Astrocyte of the spinal cord (primary cell): ENCODE measurements at regions not wholly inside any gene's neighbourhood (a gene's known extent, or its start where the extent isn't known, plus 50 kb on each side); places are given as distances from the start of the nearest gene placed in this dataset.

Experiments used
- DNase-seq: peaks from one replicate; pipeline ENCODE4 v3.0.0; 2011; ENCODE audit warnings: low read depth, low spot score
- H3K4me3 ChIP-seq: 2 replicates; pipeline ENCODE4 v1.5.1; 2011; ENCODE audit warnings: low read depth, mild to moderate bottlenecking, low read length, moderate library complexity
- in situ Hi-C: cut with HindIII; loops from 2 replicates; pipeline ENCODE4 v1.10.0; 2017; ENCODE audit warnings: low sequenced_read_pairs
- TF ChIP-seq, protein P1 (sequence below): IDR thresholded peaks from 2 replicates; pipeline ENCODE4 v1.5.1; 2012; ENCODE audit warnings: low read depth, mild to moderate bottlenecking, low read length, inconsistent platforms

DNA sequence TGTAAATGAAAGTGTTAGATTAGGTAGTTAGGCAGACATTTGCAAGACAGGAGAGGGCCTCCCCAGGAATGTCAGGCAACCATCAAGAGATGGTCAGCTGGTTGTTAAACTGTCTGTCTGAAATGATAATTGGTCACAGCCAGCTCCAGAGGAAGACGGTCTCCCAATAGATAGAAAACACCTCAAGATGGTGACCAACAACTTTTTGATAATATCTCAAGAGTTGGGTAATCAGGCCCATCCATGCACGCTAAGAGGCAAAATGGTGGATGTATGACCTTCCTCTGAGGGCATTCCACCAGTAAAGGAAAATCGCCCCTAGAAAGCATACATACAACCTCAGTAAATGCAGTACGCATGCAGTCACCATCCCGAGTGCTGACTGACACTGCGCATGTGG, 118.2 kb downstream of the MAP3K21 start:
- no peak overlapping the region for H3K4me3 ChIP-seq
- no peak for DNase-seq
- in situ Hi-C loops, result no loop called here
- TF ChIP-seq, protein P1, sequence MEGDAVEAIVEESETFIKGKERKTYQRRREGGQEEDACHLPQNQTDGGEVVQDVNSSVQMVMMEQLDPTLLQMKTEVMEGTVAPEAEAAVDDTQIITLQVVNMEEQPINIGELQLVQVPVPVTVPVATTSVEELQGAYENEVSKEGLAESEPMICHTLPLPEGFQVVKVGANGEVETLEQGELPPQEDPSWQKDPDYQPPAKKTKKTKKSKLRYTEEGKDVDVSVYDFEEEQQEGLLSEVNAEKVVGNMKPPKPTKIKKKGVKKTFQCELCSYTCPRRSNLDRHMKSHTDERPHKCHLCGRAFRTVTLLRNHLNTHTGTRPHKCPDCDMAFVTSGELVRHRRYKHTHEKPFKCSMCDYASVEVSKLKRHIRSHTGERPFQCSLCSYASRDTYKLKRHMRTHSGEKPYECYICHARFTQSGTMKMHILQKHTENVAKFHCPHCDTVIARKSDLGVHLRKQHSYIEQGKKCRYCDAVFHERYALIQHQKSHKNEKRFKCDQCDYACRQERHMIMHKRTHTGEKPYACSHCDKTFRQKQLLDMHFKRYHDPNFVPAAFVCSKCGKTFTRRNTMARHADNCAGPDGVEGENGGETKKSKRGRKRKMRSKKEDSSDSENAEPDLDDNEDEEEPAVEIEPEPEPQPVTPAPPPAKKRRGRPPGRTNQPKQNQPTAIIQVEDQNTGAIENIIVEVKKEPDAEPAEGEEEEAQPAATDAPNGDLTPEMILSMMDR, result no peak

DNA sequence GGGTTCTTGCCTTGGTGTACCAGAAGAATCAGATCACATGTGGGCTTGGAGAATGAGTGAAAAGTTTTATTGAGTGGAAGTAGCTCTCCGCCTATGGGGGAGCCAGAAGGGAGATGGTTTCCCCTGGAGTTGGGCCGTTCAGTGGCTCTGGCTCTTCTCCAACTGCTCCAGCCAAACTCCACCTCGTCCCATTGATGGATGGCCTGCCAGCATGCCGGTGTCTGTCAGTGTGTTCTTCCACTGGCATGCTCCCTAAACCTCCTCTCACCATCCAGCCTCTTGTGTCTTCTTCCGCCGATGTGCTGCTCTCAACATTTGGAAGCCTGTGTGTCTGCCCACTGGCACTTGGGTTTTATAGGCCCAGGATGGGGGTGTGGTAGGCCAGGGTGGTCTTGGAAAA, 119.4 kb downstream of the MAP3K21 start:
- DNase-seq, result no peak
- TF ChIP-seq, protein P1, result no peak
- in situ Hi-C loops, result no loop called here

DNA sequence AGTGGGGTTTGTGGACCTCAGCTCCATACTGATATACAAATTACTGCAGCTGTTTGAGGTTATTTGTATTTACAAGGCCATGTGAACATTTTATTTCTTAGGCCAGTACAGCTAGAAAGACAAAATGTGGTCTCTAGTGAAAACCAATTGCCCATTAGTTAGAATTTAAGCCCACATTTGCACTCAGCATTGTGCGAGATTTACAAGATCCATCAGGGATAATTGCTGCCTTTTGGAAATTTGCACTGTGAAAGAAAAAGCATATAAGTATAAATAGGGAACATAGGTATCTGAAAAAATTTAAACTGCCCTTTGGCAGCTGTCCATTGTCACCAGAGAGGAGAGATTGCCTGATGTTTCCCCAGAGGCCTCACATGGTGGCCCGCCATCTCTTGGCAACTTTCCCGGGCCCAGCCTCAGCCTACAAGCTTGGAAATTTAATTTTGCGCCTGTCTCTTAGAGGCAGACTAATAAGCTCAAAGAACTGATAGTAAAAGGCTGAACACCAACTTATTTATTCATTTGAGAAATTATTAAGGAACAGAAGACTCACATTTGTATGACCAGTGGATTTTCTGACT, 120.7 kb downstream of the MAP3K21 start:
- H3K4me3 ChIP-seq, result no peak overlapping the region
- in situ Hi-C loops, result no loop called here
- TF ChIP-seq, protein P1, result no peak
- no peak for DNase-seq

More for the DNA sequence above, 119.4 kb downstream of the MAP3K21 start:
- H3K4me3 ChIP-seq, result no peak overlapping the region

DNA sequence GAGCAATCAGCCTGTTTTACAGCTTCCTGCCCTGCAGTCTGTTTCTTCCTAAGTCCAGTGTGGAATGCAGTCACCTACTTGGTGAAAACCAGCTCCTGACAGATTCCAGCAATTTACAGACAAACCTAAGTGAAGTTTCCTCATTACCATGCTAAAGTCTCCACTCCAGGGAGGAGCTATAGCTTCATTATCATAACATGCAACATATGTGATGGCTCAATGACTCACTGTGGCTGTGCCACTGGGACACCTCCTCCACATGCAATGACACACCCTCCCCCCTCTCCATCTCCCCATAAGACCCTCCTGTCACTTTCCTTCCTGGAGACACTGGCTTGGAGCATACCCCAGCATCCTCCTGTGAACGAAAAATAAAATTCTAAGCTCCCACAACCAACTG, 125.2 kb downstream of the MAP3K21 start:
- no peak for DNase-seq
- TF ChIP-seq, protein P1, result no peak
- in situ Hi-C loops, result no loop called here
- no peak overlapping the region for H3K4me3 ChIP-seq

DNA sequence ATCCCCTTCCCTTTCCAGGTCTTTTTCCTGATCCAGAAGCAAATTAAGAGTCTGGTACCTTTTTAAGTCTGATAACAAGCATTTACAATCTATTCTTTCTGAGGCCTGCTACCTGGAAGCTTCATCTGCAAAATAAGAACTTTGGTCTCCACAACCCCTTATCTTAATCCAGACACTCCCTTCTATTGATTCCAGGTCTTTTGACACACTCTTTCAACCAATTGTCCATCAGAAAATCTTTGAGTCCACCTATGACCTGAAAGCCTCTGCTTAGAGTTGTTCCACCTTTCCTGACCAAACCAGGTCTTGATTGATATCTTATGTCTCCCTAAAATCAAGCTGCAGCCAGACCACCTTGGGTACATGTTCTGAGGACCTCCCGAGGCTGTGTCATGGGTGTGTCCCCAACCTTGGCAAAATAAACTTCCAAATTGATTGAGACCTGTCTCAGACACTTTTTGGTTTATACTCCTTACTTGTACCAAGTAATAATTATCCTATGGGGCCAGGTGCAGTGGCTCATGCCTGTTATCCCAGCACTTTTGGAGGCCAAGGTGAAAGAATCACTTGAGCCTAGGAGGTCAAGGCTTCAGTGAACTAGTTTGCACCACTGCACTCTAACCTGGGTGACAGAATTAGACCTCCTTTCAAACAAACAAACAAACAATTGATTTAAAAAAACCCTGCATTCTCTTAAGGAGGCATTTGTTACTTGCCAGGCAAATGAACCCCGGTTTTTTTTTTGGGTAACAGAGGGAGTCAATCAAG, 126.1 kb downstream of the MAP3K21 start:
- H3K4me3 ChIP-seq, result no peak overlapping the region
- TF ChIP-seq, protein P1, result no peak
- DNase-seq, result no peak
- in situ Hi-C loops, result no loop called here

DNA sequence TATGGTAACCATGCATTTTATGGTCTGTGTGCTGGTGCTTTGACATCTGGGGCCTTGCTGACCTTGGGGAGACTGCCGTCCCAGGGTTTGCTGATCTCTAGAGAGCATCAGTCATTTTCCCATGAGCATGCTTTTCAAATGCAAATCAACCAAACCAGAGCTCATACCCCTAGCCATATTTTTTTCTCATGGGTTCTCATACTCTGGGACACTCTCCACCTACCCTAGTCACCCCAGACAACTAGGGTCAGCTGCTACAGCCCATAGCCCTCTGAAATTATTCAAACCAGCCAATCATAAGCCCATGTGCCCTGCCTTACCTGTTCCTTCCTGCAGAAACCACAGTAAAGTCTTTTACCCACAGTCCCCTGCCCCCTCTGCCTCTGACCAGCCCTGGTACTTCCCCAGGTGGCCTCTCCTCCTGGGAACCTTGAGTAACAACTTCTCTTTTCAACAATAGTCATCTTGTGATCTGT, 132.0 kb downstream of the MAP3K21 start:
- in situ Hi-C loops, result no loop called here
- no peak overlapping the region for H3K4me3 ChIP-seq
- TF ChIP-seq, protein P1, result no peak
- no peak for DNase-seq
